ENCODE measurements at regions not wholly inside any gene's neighbourhood (a gene's known extent, or its start where the extent isn't known, plus 50 kb on each side); places are given as distances from the start of the nearest gene placed in this dataset.

DNA sequence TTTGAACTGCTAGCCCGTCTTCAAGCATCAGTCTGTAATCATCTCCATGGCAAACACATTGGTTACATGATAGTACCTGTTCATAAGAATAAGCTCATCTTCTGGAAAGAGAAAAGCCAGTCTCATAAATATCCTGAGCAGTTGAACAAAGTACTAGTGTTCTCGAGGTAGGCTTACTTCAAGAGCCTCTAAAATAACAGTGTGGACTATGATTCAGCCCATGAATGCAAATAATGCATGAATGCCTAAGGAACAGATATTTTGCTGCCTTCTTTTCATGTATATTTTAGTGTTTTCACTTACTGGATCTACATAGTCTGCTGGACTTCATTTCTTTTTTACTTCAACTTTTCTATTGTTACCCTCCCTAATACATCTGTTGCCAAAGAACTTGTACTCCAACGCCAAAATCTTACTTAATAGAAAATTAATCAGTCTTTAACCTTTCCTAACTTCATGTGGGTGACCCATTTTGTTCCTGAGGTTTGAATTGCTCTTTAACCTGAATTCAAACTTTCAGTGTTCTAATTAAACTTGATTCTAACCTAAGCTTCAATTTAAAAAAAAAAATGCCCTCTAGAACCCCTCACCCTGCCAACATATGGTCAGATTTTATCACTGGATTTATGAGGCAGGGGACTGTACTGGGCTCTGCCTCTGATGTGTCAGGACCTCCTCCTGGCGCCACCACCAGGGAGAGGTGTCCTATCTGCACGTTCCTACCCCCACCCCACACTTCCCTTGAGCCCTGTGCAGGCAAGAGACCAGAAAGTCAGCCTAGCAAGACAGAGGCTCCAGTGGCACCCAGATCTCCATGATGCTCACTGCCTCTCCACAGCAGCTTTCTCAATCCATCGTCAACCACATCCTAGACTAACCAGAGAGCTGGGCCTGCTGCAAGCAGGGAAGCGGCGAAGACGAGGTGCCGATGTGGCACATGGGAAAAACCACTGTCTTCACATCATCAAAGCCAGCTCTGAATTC is 264.7 kb upstream of the ID2 start:
- no peak overlapping the region for H3K27ac ChIP-seq
- no peaks in the 10 kb centered on the region for H3K9me2 ChIP-seq (ENCODE audit: insufficient read depth)
- H3K4me1 ChIP-seq (ENCODE audit: insufficient read depth), result peaks cover 9% of the 10 kb centered on the region
- in situ Hi-C loops (cut with MboI), result no loop called here
- 70 to 72% methylated on average over 10 of the region's 10 CpGs for whole genome bisulfite sequencing, 2 experiments (ENCODE audit: low coverage in 1 of 2, low lambda C conversion rate in 2 of 2, missing lambda C conversion rate in 2 of 2)
- no peak for DNase-seq
- 0 out of 2 replicates have a peak, but pooled peaks cover 5% of the 10 kb centered on the region for H3F3A ChIP-seq (ENCODE audit: insufficient read depth)
- TF ChIP-seq EZH2 (IDR thresholded peaks at IDR 0.05; ENCODE audit: insufficient read depth, poor library complexity, severe bottlenecking), result no peak
- no peak for TF ChIP-seq EZH2phosphoT487 (IDR thresholded peaks at IDR 0.05; ENCODE audit: insufficient read depth, low read depth)
- H3K9me3 ChIP-seq (ENCODE audit: low read depth), result no peaks in the 10 kb centered on the region
- no peak overlapping the region for H3K4me2 ChIP-seq (ENCODE audit: unreplicated experiment)
- no peaks in the 10 kb centered on the region for H3K27me3 ChIP-seq (replicated peaks; ENCODE audit: insufficient read depth)
- no peak overlapping the region for H2AFZ ChIP-seq
- no peak overlapping the region for H3K4me3 ChIP-seq
- no peaks in the 10 kb centered on the region for H3K79me2 ChIP-seq (ENCODE audit: insufficient read depth)
- no peak overlapping the region for H3K9ac ChIP-seq
- no peaks in the 10 kb centered on the region for H4K20me1 ChIP-seq (ENCODE audit: insufficient read depth)
- H3K36me3 ChIP-seq (ENCODE audit: low read depth), result no peaks in the 10 kb centered on the region

GRCh38 chr2:8418721-8419120 is 263.1 kb upstream of the ID2 start:
- in situ Hi-C loops (cut with MboI), result no loop called here
- Histone ChIP-seq H3K9me3 (ENCODE audit: low read depth) (no peaks in the 10 kb centered on the region), H3K4me3 (no peak overlapping the region), H3K27ac (no peak overlapping the region), H3K4me2 (ENCODE audit: unreplicated experiment) (no peak overlapping the region), H4K20me1 (ENCODE audit: insufficient read depth) (no peaks in the 10 kb centered on the region), H3K9me2 (ENCODE audit: insufficient read depth) (no peaks in the 10 kb centered on the region), H2AFZ (no peak overlapping the region), H3F3A (ENCODE audit: insufficient read depth) (no peaks in the 10 kb centered on the region), H3K27me3 (replicated peaks; ENCODE audit: insufficient read depth) (no peaks in the 10 kb centered on the region), H3K4me1 (ENCODE audit: insufficient read depth) (no peaks in the 10 kb centered on the region), H3K9ac (no peak overlapping the region), H3K36me3 (ENCODE audit: low read depth) (no peaks in the 10 kb centered on the region), H3K79me2 (ENCODE audit: insufficient read depth) (no peaks in the 10 kb centered on the region)
- DNase-seq, result peak; percentile 6
- TF ChIP-seq EZH2phosphoT487 (IDR thresholded peaks at IDR 0.05; ENCODE audit: insufficient read depth, low read depth), result no peak
- no peak for TF ChIP-seq EZH2 (IDR thresholded peaks at IDR 0.05; ENCODE audit: insufficient read depth, poor library complexity, severe bottlenecking)
- WGBS, 2 experiments (ENCODE audit: low coverage in 1 of 2, low lambda C conversion rate in 2 of 2, missing lambda C conversion rate in 2 of 2), result 72 to 73% methylated on average over 3 of the region's 3 CpGs

DNA sequence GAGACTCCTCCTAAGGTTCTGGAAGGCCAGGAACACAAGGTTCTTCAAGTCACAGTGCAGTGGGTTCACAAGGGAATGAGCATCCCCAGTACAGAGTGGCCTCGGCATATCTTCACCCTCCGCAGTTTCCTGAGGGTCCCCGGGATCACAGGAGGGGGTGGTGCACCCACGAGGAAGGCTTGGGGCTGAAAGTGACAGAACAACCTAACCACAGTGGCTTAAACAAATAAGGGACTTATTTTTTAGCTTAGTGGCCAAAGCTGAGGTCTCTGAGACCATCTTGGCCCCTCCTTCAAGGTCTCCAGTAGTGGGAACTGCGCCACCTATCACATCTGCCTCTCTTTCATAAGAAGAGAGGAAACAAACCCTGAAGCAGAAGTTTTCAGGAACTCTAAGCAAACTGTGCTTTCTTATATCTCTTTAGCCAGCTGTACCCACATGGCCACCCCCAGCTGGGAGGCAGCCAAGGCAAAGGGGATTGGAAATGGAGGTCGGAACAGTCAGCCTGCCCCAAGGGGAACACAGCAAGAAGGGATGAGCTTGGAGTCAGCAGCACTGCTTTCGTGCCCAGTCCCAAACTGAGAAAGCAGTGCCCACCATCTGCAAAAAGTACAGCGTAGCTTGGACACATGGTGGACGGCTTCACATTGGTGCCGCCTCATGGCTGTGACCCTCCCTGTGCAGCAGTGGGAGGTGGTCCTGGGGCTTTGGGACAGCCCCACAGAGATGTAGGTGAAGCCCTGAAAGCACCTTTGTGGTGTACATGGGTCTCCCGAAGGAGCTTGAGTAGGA is 260.0 kb upstream of the ID2 start:
- Histone ChIP-seq H3K36me3 (ENCODE audit: low read depth) (no peaks in the 10 kb centered on the region), H3K4me3 (no peak overlapping the region), H3K79me2 (ENCODE audit: insufficient read depth) (no peaks in the 10 kb centered on the region), H3K4me1 (ENCODE audit: insufficient read depth) (no peaks in the 10 kb centered on the region), H3K9me3 (ENCODE audit: low read depth) (no peaks in the 10 kb centered on the region), H3F3A (ENCODE audit: insufficient read depth) (no peaks in the 10 kb centered on the region), H2AFZ (no peak overlapping the region), H3K4me2 (ENCODE audit: unreplicated experiment) (no peak overlapping the region), H3K27ac (no peak overlapping the region), H3K27me3 (replicated peaks; ENCODE audit: insufficient read depth) (no peaks in the 10 kb centered on the region), H3K9ac (no peak overlapping the region), H3K9me2 (ENCODE audit: insufficient read depth) (no peaks in the 10 kb centered on the region), H4K20me1 (ENCODE audit: insufficient read depth) (no peaks in the 10 kb centered on the region)
- DNase-seq, result no peak
- TF ChIP-seq EZH2phosphoT487 (IDR thresholded peaks at IDR 0.05; ENCODE audit: insufficient read depth, low read depth) (no peak), EZH2 (IDR thresholded peaks at IDR 0.05; ENCODE audit: insufficient read depth, poor library complexity, severe bottlenecking) (no peak)
- in situ Hi-C loops (cut with MboI), result no loop called here
- 85% methylated on average over 7 to 11 of the region's 11 CpGs for WGBS, 2 experiments (ENCODE audit: low coverage in 1 of 2, low lambda C conversion rate in 2 of 2, missing lambda C conversion rate in 2 of 2)

- TF ChIP-seq EZH2 (IDR thresholded peaks at IDR 0.05; ENCODE audit: insufficient read depth, poor library complexity, severe bottlenecking), result no peak
- TF ChIP-seq EZH2phosphoT487 (IDR thresholded peaks at IDR 0.05; ENCODE audit: insufficient read depth, low read depth), result no peak
- H3K27me3 ChIP-seq (replicated peaks; ENCODE audit: insufficient read depth), result no peaks in the 10 kb centered on the region
- H3K36me3 ChIP-seq (ENCODE audit: low read depth), result no peaks in the 10 kb centered on the region
- H3K9ac ChIP-seq, result no peak overlapping the region
- no peaks in the 10 kb centered on the region for H3K9me2 ChIP-seq (ENCODE audit: insufficient read depth)
- no peaks in the 10 kb centered on the region for H3K9me3 ChIP-seq (ENCODE audit: low read depth)
- no peaks in the 10 kb centered on the region for H4K20me1 ChIP-seq (ENCODE audit: insufficient read depth)
- no peak for DNase-seq
- no peak overlapping the region for H2AFZ ChIP-seq
- 69 to 78% methylated on average over 4 of the region's 4 CpGs for WGBS, 2 experiments (ENCODE audit: low coverage in 1 of 2, low lambda C conversion rate in 2 of 2, missing lambda C conversion rate in 2 of 2)
- no peak overlapping the region for H3K27ac ChIP-seq
- no peak overlapping the region for H3K4me2 ChIP-seq (ENCODE audit: unreplicated experiment)
- no peak overlapping the region for H3K4me3 ChIP-seq
- H3K79me2 ChIP-seq (ENCODE audit: insufficient read depth), result no peaks in the 10 kb centered on the region
- H3K4me1 ChIP-seq (ENCODE audit: insufficient read depth), result no peaks in the 10 kb centered on the region
- in situ Hi-C loops (cut with MboI), result no loop called here
- H3F3A ChIP-seq (ENCODE audit: insufficient read depth), result no peaks in the 10 kb centered on the region
These were observed 259.4 kb upstream of the ID2 start for GRCh38 chr2:8422450-8422800.

All from GM23248 (cell line).